CD4-positive, alpha-beta T cell (primary cell): ENCODE measurements at regions not wholly inside any gene's neighbourhood (a gene's known extent, or its start where the extent isn't known, plus 50 kb on each side); places are given as distances from the start of the nearest gene placed in this dataset.

Source experiments
- ATAC-seq: fragments of 200-7000 bp; cut with Tn5 transposase; one replicate; pipeline ENCODE4 v1.10.0; 2022; ENCODE audit warnings: mild to moderate bottlenecking; ENCODE audit not compliant: poor library complexity
- CTCF ChIA-PET: fragments of 350-600 bp; sonication (Branson Sonifier 250); formaldehyde crosslinking; loops from one replicate; lab custom pipeline; 2021; ENCODE audit warnings: antibody characterized with exemption, inconsistent platforms; lab: Charles Lee
- POLR2A ChIA-PET: fragments of 350-600 bp; sonication (Branson Sonifier 250); formaldehyde crosslinking; loops from one replicate; lab custom pipeline; 2021; ENCODE audit warnings: antibody characterized with exemption, inconsistent platforms; lab: Charles Lee
- DNase-seq, 14 experiments: peaks; one replicate each; pipeline ENCODE4 v3.0.0-alpha.2; 2013 to 2020; ENCODE audit warnings: mixed read lengths in 2 of 14
- H3K27ac ChIP-seq, 2 donors: one replicate each; pipeline versions ENCODE4 v1.5.1 to v1.7.0; 2013; ENCODE audit warnings: low read length in 2 of 2, low read depth in 1 of 2, mild to moderate bottlenecking in 1 of 2
- H3K27me3 ChIP-seq, 2 experiments: 1 replicate in 1 of 2; 2 replicates in 1 of 2; pipeline versions ENCODE4 v1.6.1 to v1.7.0; 2013; ENCODE audit warnings: low read length in 2 of 2, control low read depth in 1 of 2, mild to moderate bottlenecking in 1 of 2, moderate library complexity in 1 of 2; ENCODE audit not compliant: insufficient read depth in 2 of 2, control insufficient read depth in 1 of 2
- H3K36me3 ChIP-seq: one replicate; pipeline ENCODE4 v1.6.1; 2013; ENCODE audit warnings: low read length, control low read depth; ENCODE audit not compliant: insufficient read depth
- H3K4me1 ChIP-seq: one replicate; pipeline ENCODE4 v1.6.1; 2013; ENCODE audit warnings: low read length, control low read depth; ENCODE audit not compliant: insufficient read depth
- H3K4me3 ChIP-seq: one replicate; pipeline ENCODE4 v1.5.1; 2013; ENCODE audit warnings: mild to moderate bottlenecking, low read length, moderate library complexity
- H3K9me3 ChIP-seq, 2 experiments: 1 replicate in 1 of 2; 2 replicates in 1 of 2; pipeline versions ENCODE4 v1.6.1 to v1.7.0; 2013; ENCODE audit warnings: low read length in 2 of 2, mild to moderate bottlenecking in 2 of 2, control low read depth in 1 of 2, moderate library complexity in 1 of 2; ENCODE audit not compliant: control insufficient read depth in 1 of 2, insufficient read depth in 1 of 2
- H3K27ac Mint-ChIP-seq: one replicate; pipeline ENCODE4 v1.8.0; 2020; ENCODE audit warnings: mixed read lengths
- H3K27me3 Mint-ChIP-seq: one replicate; pipeline ENCODE4 v1.8.0; 2021; ENCODE audit warnings: mixed read lengths
- H3K36me3 Mint-ChIP-seq: one replicate; pipeline ENCODE4 v1.8.0; 2021; ENCODE audit warnings: low read depth, mixed read lengths
- H3K4me1 Mint-ChIP-seq: one replicate; pipeline ENCODE4 v1.8.0; 2021; ENCODE audit warnings: low read depth, mixed read lengths
- H3K4me3 Mint-ChIP-seq: one replicate; pipeline ENCODE4 v1.8.0; 2020; ENCODE audit warnings: mild to moderate bottlenecking, mixed read lengths
- H3K9me3 Mint-ChIP-seq: one replicate; pipeline ENCODE4 v1.8.0; 2020; ENCODE audit warnings: mixed read lengths
- intact Hi-C, 2 experiments: fragments of 100-400 bp; cut with DNase I in 1 of 2; cut with micrococcal nuclease in 1 of 2; formaldehyde crosslinking; loops; one replicate each; pipeline versions ENCODE4 v1.15.1 to v1.9.0; 2023 to 2025; cut with DNase I, micrococcal nuclease
- TF ChIP-seq, protein P1 (sequence below): fragments of 200-600 bp; IDR thresholded peaks from one replicate; pipeline ENCODE4 v1.8.0; 2022; ENCODE audit warnings: antibody characterized with exemption, mild to moderate bottlenecking

DNA sequence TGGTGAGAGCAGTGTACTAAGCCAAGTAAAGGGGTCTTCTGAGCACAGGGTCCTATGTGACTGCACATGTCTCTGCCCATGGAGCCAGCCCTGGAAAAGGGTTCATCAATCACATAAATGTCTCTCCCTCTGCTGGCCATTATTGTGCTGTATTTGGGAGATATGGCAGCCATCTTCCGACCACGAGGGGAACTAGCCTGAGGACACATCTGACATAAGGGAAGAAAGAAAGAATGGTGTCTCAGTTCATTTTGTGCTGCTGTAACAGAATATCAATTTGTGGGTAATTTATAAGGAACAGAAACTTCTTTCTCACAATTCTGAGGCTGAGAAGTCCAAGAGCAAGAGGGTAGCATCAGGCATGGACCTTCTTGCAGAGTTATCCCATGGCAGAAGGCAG is 55.1 kb upstream of the GJA5 start:
- Histone ChIP-seq H3K36me3 (no peaks in the 10 kb centered on the region), H3K9me3 (no peaks in the 10 kb centered on the region), H3K4me1 (no peaks in the 10 kb centered on the region), H3K4me3 (no peak overlapping the region), H3K27ac (no peak overlapping the region), H3K27me3 (no peaks in the 10 kb centered on the region)
- no peak overlapping the region for H3K4me3 Mint-ChIP-seq
- no peaks in the 10 kb centered on the region for H3K4me1 Mint-ChIP-seq
- ChIA-PET POLR2A (no interaction called here), CTCF (no interaction called here)
- no peak for ATAC-seq
- intact Hi-C loops = no loop called here
- H3K36me3 Mint-ChIP-seq = no peaks in the 10 kb centered on the region
- no peaks in the 10 kb centered on the region for H3K27me3 Mint-ChIP-seq
- no peak for DNase-seq
- TF ChIP-seq, protein P1, sequence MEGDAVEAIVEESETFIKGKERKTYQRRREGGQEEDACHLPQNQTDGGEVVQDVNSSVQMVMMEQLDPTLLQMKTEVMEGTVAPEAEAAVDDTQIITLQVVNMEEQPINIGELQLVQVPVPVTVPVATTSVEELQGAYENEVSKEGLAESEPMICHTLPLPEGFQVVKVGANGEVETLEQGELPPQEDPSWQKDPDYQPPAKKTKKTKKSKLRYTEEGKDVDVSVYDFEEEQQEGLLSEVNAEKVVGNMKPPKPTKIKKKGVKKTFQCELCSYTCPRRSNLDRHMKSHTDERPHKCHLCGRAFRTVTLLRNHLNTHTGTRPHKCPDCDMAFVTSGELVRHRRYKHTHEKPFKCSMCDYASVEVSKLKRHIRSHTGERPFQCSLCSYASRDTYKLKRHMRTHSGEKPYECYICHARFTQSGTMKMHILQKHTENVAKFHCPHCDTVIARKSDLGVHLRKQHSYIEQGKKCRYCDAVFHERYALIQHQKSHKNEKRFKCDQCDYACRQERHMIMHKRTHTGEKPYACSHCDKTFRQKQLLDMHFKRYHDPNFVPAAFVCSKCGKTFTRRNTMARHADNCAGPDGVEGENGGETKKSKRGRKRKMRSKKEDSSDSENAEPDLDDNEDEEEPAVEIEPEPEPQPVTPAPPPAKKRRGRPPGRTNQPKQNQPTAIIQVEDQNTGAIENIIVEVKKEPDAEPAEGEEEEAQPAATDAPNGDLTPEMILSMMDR = no peak
- no peaks in the 10 kb centered on the region for H3K9me3 Mint-ChIP-seq
- H3K27ac Mint-ChIP-seq = no peak overlapping the region

DNA sequence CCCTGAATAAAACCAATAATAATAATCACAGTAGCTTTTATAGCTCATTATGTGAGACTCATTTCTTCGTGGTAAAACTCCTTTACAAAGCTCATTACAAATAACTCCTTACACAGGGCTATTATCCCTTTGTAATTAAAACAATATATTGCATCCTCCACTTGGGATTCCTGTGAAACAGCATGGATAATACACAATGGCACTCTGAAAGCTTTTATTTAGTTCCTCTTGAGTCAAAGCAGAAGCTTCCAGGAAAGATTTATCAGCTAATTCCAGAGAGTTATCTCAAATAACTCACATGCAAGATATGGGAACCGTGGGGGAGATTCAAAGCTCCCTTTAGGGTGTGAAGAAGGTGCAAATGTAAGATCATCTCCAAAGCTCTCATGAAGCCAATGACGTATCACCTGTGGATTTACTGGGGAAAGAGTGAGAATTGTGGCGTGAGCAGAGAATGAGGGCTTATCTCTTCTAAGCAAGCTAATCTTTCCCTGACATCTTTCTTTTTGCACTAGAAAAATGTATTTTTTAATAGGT is 60.4 kb upstream of the GJA5 start:
- DNase-seq (no peak), ATAC-seq (no peak)
- Histone ChIP-seq H3K4me3 (no peak overlapping the region), H3K4me1 (no peaks in the 10 kb centered on the region), H3K9me3 (no peaks in the 10 kb centered on the region), H3K36me3 (no peaks in the 10 kb centered on the region), H3K27ac (no peak overlapping the region), H3K27me3 (no peaks in the 10 kb centered on the region)
- H3K4me1 Mint-ChIP-seq = no peaks in the 10 kb centered on the region
- no peak overlapping the region for H3K4me3 Mint-ChIP-seq
- POLR2A ChIA-PET = no interaction called here
- no peaks in the 10 kb centered on the region for H3K36me3 Mint-ChIP-seq
- H3K27ac Mint-ChIP-seq = no peak overlapping the region
- H3K9me3 Mint-ChIP-seq = no peaks in the 10 kb centered on the region
- TF ChIP-seq, protein P1 = no peak
- intact Hi-C loops = no loop called here
- no peaks in the 10 kb centered on the region for H3K27me3 Mint-ChIP-seq
- CTCF ChIA-PET = interaction anchor here (1.0 kb wide), 1 partner anchor 9 kb away, joined by 3 read pairs; no protein-coding TSS in a partner anchor

DNA sequence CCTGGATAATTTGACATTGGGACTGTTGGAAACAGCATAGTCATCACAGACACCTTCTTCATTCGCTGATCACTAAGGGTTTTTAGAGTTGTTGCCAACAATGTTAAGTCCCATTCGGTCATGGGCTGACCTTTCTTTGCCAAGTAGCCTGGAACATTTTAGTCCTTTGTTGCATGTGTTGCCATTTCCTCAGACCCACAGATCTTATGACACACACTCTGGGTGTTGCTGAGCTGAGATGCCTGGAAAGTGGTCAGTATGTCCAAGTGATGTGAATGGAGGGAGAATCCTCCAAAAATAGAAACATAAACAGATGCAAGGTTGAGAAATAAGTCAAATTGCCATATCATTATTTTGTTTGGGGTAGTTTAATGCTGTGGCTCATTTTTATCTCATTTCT is 61.5 kb upstream of the GJA5 start:
- no peaks in the 10 kb centered on the region for H3K27me3 ChIP-seq
- intact Hi-C loops = no loop called here
- ChIA-PET POLR2A (no interaction called here), CTCF (no interaction called here)
- no peak overlapping the region for H3K27ac ChIP-seq
- H3K9me3 ChIP-seq = no peaks in the 10 kb centered on the region
- Mint-ChIP-seq H3K4me3 (no peak overlapping the region), H3K4me1 (no peaks in the 10 kb centered on the region), H3K36me3 (no peaks in the 10 kb centered on the region), H3K27ac (no peak overlapping the region), H3K27me3 (no peaks in the 10 kb centered on the region), H3K9me3 (no peaks in the 10 kb centered on the region)
- DNase-seq (no peak), ATAC-seq (no peak)
- H3K36me3 ChIP-seq = no peaks in the 10 kb centered on the region
- H3K4me1 ChIP-seq = no peaks in the 10 kb centered on the region
- no peak overlapping the region for H3K4me3 ChIP-seq
- TF ChIP-seq, protein P1 = no peak
